A549 (cell line): ENCODE measurements at regions not wholly inside any gene's neighbourhood (a gene's known extent, or its start where the extent isn't known, plus 50 kb on each side); places are given as distances from the start of the nearest gene placed in this dataset.

ENCODE experiments used
- CBX8 ChIP-seq: fragments of 200-600 bp; sonication (generic); IDR thresholded peaks from 2 replicates; pipeline ENCODE4 v1.6.1; 2016
- CTCF ChIP-seq: fragments of >200 bp; sonication (Bioruptor Twin); formaldehyde crosslinking; IDR thresholded peaks from 3 replicates; pipeline ENCODE4 v1.5.1; 2016
- ESRRA ChIP-seq: fragments of 150-350 bp; IDR thresholded peaks from 2 replicates; pipeline ENCODE4 v1.6.1; 2014; ENCODE audit warnings: mild to moderate bottlenecking, low read length, borderline replicate concordance
- HDAC2 ChIP-seq: fragments of 200-600 bp; sonication (generic); IDR thresholded peaks from 2 replicates; pipeline ENCODE4 v1.6.1; 2016
- KDM1A ChIP-seq: fragments of 200-600 bp; sonication (generic); IDR thresholded peaks from 2 replicates; pipeline ENCODE4 v1.6.1; 2016; ENCODE audit warnings: low read depth, mild to moderate bottlenecking
- MAX ChIP-seq: IDR thresholded peaks from 2 replicates; pipeline ENCODE4 v1.6.1; 2012
- PHF8 ChIP-seq: fragments of 200-600 bp; sonication (generic); IDR thresholded peaks from 2 replicates; pipeline ENCODE4 v1.6.1; 2016; ENCODE audit warnings: low read depth, mild to moderate bottlenecking, antibody characterized with exemption, moderate library complexity, borderline replicate concordance
- POLR2A ChIP-seq: IDR thresholded peaks from 2 replicates; pipeline ENCODE4 v1.6.1; 2012; ENCODE audit warnings: mild to moderate bottlenecking, low read length
- POLR2AphosphoS2 ChIP-seq: conservative IDR thresholded peaks from 2 replicates; pipeline ENCODE4 v1.6.1; 2012; ENCODE audit warnings: low read length, improper control_type of control experiment, inconsistent platforms
- USF2 ChIP-seq: fragments of 450-650 bp; IDR thresholded peaks from 2 replicates; pipeline ENCODE4 v1.6.1; 2014; ENCODE audit warnings: antibody characterized with exemption

GRCh38 chr2:16496426-16497388 lies 168.9 kb downstream of the CYRIA start:
- TF ChIP-seq ESRRA = no peak
- no peak for TF ChIP-seq CTCF
- TF ChIP-seq PHF8 = no peak
- no peak for TF ChIP-seq USF2
- no peak for TF ChIP-seq POLR2A
- TF ChIP-seq MAX = no peak
- no peak for TF ChIP-seq KDM1A
- no peak for TF ChIP-seq CBX8
- TF ChIP-seq POLR2AphosphoS2 = no peak
- no peak for TF ChIP-seq HDAC2
